ENCODE measurements at regions not wholly inside any gene's neighbourhood (a gene's known extent, or its start where the extent isn't known, plus 50 kb on each side); places are given as distances from the start of the nearest gene placed in this dataset.

GRCh38 chr19:31146546-31147183 is 202.6 kb downstream of the TSHZ3 start:
- no peaks in the 10 kb centered on the region for H3K36me3 Mint-ChIP-seq (ENCODE audit: insufficient read depth, unreplicated experiment)
- no peak for TF ChIP-seq CTCF (IDR thresholded peaks at IDR 0.05; ENCODE audit: unreplicated experiment)
- ChIA-PET CTCF (no interaction called here), POLR2A (no interaction called here)
- H3K9me3 Mint-ChIP-seq (ENCODE audit: unreplicated experiment) = peaks cover 32% of the 10 kb centered on the region
- intact Hi-C loops (cut with micrococcal nuclease) = no loop called here
- no peaks in the 10 kb centered on the region for H3K27me3 Mint-ChIP-seq (ENCODE audit: insufficient read depth, unreplicated experiment)
- no peaks in the 10 kb centered on the region for H3K4me1 Mint-ChIP-seq (ENCODE audit: insufficient read depth, unreplicated experiment)
- H3K27ac Mint-ChIP-seq (ENCODE audit: low read depth, unreplicated experiment) = no peak overlapping the region
- DNase-seq (ENCODE audit: unreplicated experiment) = no peak
- no peak overlapping the region for H3K4me3 Mint-ChIP-seq (ENCODE audit: unreplicated experiment)
- no TSS peak for BruUV-seq (replicated peaks)

GRCh38 chr19:31146015-31146414 is 203.2 kb downstream of the TSHZ3 start:
- no peaks in the 10 kb centered on the region for H3K4me1 Mint-ChIP-seq (ENCODE audit: insufficient read depth, unreplicated experiment)
- intact Hi-C loops (cut with micrococcal nuclease) = no loop called here
- CTCF ChIA-PET = no interaction called here
- peaks cover 30% of the 10 kb centered on the region for H3K9me3 Mint-ChIP-seq (ENCODE audit: unreplicated experiment)
- no peak overlapping the region for H3K4me3 Mint-ChIP-seq (ENCODE audit: unreplicated experiment)
- no TSS peak for BruUV-seq (replicated peaks)
- no peaks in the 10 kb centered on the region for H3K36me3 Mint-ChIP-seq (ENCODE audit: insufficient read depth, unreplicated experiment)
- POLR2A ChIA-PET = no interaction called here
- no peak for TF ChIP-seq CTCF (IDR thresholded peaks at IDR 0.05; ENCODE audit: unreplicated experiment)
- DNase-seq (ENCODE audit: unreplicated experiment) = no peak
- no peaks in the 10 kb centered on the region for H3K27me3 Mint-ChIP-seq (ENCODE audit: insufficient read depth, unreplicated experiment)
- H3K27ac Mint-ChIP-seq (ENCODE audit: low read depth, unreplicated experiment) = no peak overlapping the region

- Mint-ChIP-seq H3K4me1 (ENCODE audit: insufficient read depth, unreplicated experiment) (no peaks in the 10 kb centered on the region), H3K9me3 (ENCODE audit: unreplicated experiment) (peaks cover 26% of the 10 kb centered on the region), H3K36me3 (ENCODE audit: insufficient read depth, unreplicated experiment) (no peaks in the 10 kb centered on the region), H3K27ac (ENCODE audit: low read depth, unreplicated experiment) (no peak overlapping the region), H3K27me3 (ENCODE audit: insufficient read depth, unreplicated experiment) (no peaks in the 10 kb centered on the region), H3K4me3 (ENCODE audit: unreplicated experiment) (no peak overlapping the region)
- POLR2A ChIA-PET = no interaction called here
- CTCF ChIA-PET = no interaction called here
- BruUV-seq (replicated peaks) = no TSS peak
- no peak for TF ChIP-seq CTCF (IDR thresholded peaks at IDR 0.05; ENCODE audit: unreplicated experiment)
- no peak for DNase-seq (ENCODE audit: unreplicated experiment)
- intact Hi-C loops (cut with micrococcal nuclease) = no loop called here
These were observed 204.2 kb downstream of the TSHZ3 start for GRCh38 chr19:31145007-31145406.

GRCh38 chr19:31144075-31144870 is 205.0 kb downstream of the TSHZ3 start:
- no TSS peak for BruUV-seq (replicated peaks)
- ChIA-PET POLR2A (no interaction called here), CTCF (no interaction called here)
- Mint-ChIP-seq H3K27ac (ENCODE audit: low read depth, unreplicated experiment) (no peak overlapping the region), H3K4me1 (ENCODE audit: insufficient read depth, unreplicated experiment) (no peaks in the 10 kb centered on the region), H3K27me3 (ENCODE audit: insufficient read depth, unreplicated experiment) (no peaks in the 10 kb centered on the region), H3K9me3 (ENCODE audit: unreplicated experiment) (peaks cover 32% of the 10 kb centered on the region), H3K36me3 (ENCODE audit: insufficient read depth, unreplicated experiment) (no peaks in the 10 kb centered on the region), H3K4me3 (ENCODE audit: unreplicated experiment) (no peak overlapping the region)
- TF ChIP-seq CTCF (IDR thresholded peaks at IDR 0.05; ENCODE audit: unreplicated experiment) = no peak
- intact Hi-C loops (cut with micrococcal nuclease) = no loop called here
- DNase-seq (ENCODE audit: unreplicated experiment) = no peak
